ENCODE measurements at regions not wholly inside any gene's neighbourhood (a gene's known extent, or its start where the extent isn't known, plus 50 kb on each side); places are given as distances from the start of the nearest gene placed in this dataset.
"Not testable (repeated sequence)": the region's sequence is repeated elsewhere in the genome, so short reads cannot be mapped to it uniquely, and the experiment has no call there.

GRCh38 chrX:85543866-85544265, 164.4 kb upstream of the POF1B start:
- no peak for DNase-seq (ENCODE audit: low read depth)

DNA sequence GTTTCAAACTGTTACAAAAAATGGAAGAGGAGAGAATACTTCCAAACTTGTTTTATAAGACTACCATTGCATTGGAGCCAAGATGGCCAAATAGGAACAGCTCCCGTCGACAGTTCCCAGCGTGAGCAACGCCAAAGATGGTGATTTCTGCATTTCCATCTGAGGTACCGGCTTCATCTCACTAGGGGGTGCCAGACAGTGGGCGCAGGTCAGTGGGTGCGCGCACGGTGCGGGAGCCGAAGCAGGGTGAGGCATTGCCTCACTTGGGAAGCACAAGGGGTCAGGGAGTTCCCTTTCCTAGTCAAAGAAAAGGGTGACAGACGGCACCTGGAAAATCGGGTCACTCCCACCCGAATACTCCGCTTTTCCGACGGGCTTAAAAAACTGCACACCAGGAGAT, 149.7 kb upstream of the POF1B start:
- not testable (repeated sequence) for DNase-seq (ENCODE audit: low read depth)

DNA sequence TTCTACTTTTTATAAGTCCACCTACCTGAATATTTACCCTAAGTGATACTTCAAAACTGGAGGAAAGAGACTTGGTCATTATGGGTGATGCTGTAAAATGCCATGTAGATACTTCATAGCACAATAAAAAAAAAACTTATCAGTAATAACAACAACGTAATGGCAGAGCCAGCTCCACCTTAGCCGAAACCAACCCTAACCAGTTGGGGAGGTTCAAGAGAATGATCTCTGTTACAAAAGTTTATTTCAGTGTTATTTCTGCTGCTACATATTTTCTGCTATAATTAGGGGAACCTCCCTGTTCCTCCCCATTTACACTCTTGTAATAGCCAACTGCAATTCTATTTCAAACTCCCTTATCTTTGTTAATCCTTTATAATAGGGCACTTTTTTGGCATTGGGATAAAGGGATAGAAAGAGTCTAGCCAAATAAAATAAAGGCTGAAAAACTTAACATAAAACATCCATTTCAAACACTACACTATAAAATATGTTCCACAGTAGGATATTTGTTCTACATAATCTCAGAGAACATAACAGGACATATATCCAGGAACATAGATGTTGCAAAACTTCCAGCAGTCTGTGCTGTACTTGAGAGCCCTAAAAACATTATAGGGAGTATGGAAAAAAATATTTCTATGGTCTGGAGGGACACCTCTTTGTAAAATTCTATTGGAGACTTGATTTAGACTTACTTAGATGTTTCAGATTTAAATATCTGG, 138.7 kb upstream of the POF1B start:
- no peak for DNase-seq (ENCODE audit: low read depth)

GRCh38 chrX:85516131-85516530, 136.7 kb upstream of the POF1B start:
- DNase-seq (ENCODE audit: low read depth), result no peak

- DNase-seq (ENCODE audit: low read depth), result no peak
These were observed 127.4 kb upstream of the POF1B start for GRCh38 chrX:85506871-85507270.

GRCh38 chrX:85505801-85506200, 126.3 kb upstream of the POF1B start:
- no peak for DNase-seq (ENCODE audit: low read depth)

- no peak for DNase-seq (ENCODE audit: low read depth)
These were observed 124.9 kb upstream of the POF1B start for GRCh38 chrX:85504381-85504780.

- DNase-seq (ENCODE audit: low read depth), result no peak
These were observed 124.0 kb upstream of the POF1B start for GRCh38 chrX:85503258-85504158.

DNA sequence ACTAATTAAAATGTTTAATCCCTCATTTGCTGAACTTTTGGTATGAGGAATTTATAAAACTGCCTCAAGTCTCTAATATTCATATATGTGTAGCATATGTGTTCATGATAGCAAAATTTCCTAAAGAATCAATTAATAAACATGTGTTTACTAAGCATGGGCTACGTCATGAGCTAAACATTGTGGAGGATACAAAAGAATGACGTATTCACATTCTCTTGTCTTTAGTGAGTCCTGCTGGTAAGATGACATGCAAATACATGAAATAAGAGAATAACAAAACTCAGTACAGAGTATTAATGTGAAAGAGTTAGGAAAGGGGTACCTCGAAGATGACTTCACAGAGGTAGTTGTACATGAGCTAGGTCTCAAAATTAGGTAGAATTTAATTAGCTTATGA, 121.9 kb upstream of the POF1B start:
- no peak for DNase-seq (ENCODE audit: low read depth)

GRCh38 chrX:85499400-85499799, 119.9 kb upstream of the POF1B start:
- DNase-seq (ENCODE audit: low read depth), result no peak

- no peak for DNase-seq (ENCODE audit: low read depth)
These were observed 114.4 kb upstream of the POF1B start for GRCh38 chrX:85493821-85494220.

- no peak for DNase-seq (ENCODE audit: low read depth)
These were observed 74.8 kb upstream of the POF1B start for GRCh38 chrX:85454295-85454694.

- no peak for DNase-seq (ENCODE audit: low read depth)
These were observed 65.1 kb upstream of the POF1B start for GRCh38 chrX:85444613-85445012.

All from myocyte (in vitro differentiated cells).